Trophoblast cell (in vitro differentiated cells and primary cell): ENCODE measurements at regions not wholly inside any gene's neighbourhood (a gene's known extent, or its start where the extent isn't known, plus 50 kb on each side); places are given as distances from the start of the nearest gene placed in this dataset.

ENCODE experiments used
- DNase-seq, 2 donors: peaks; one replicate each; pipeline ENCODE4 v3.0.0-alpha.2; 2016
- H2AFZ ChIP-seq: 2 replicates; pipeline ENCODE4 v1.6.1; 2013; ENCODE audit warnings: low read length, moderate library complexity, mild to moderate bottlenecking; ENCODE audit not compliant: insufficient read depth, poor library complexity
- H2AK5ac ChIP-seq: 2 replicates; pipeline ENCODE4 v1.6.1; 2013; ENCODE audit warnings: mild to moderate bottlenecking, low read length
- H2BK120ac ChIP-seq: 2 replicates; pipeline ENCODE4 v1.6.1; 2013; ENCODE audit warnings: low read length, mild to moderate bottlenecking, moderate library complexity; ENCODE audit not compliant: insufficient read depth, poor library complexity
- H2BK12ac ChIP-seq: 2 replicates; pipeline ENCODE4 v1.6.1; 2013; ENCODE audit warnings: mild to moderate bottlenecking, low read length, moderate library complexity
- H2BK5ac ChIP-seq: 2 replicates; pipeline ENCODE4 v1.6.1; 2013; ENCODE audit warnings: low read length, low read depth, moderate library complexity, mild to moderate bottlenecking; ENCODE audit not compliant: poor library complexity
- H3K14ac ChIP-seq: 2 replicates; pipeline ENCODE4 v1.6.1; 2013; ENCODE audit warnings: mild to moderate bottlenecking, low read length
- H3K18ac ChIP-seq: 2 replicates; pipeline ENCODE4 v1.6.1; 2013; ENCODE audit warnings: mild to moderate bottlenecking, low read length
- H3K23ac ChIP-seq: 2 replicates; pipeline ENCODE4 v1.6.1; 2013; ENCODE audit warnings: low read length
- H3K27ac ChIP-seq: 2 replicates; pipeline ENCODE4 v1.5.1; 2013; ENCODE audit warnings: low read depth, mild to moderate bottlenecking, inconsistent platforms, low read length, moderate library complexity
- H3K27me3 ChIP-seq: 2 replicates; pipeline ENCODE4 v1.6.1; 2013; ENCODE audit warnings: inconsistent platforms, mild to moderate bottlenecking, low read length, moderate library complexity; ENCODE audit not compliant: insufficient read depth
- H3K36me3 ChIP-seq, 2 experiments: 1 replicate in 1 of 2; 2 replicates in 1 of 2; pipeline ENCODE4 v1.6.1; 2013; ENCODE audit warnings: low read length in 2 of 2, mild to moderate bottlenecking in 2 of 2, moderate library complexity in 1 of 2; ENCODE audit not compliant: insufficient read depth in 2 of 2, control insufficient read depth in 1 of 2
- H3K4ac ChIP-seq: 2 replicates; pipeline ENCODE4 v1.6.1; 2013; ENCODE audit warnings: low read depth, mild to moderate bottlenecking, low read length, moderate library complexity
- H3K4me1 ChIP-seq, 2 experiments: 1 replicate in 1 of 2; 2 replicates in 1 of 2; pipeline ENCODE4 v1.6.1; 2013; ENCODE audit warnings: low read length in 2 of 2, mild to moderate bottlenecking in 2 of 2, moderate library complexity in 1 of 2; ENCODE audit not compliant: insufficient read depth in 2 of 2, control insufficient read depth in 1 of 2
- H3K4me2 ChIP-seq: 2 replicates; pipeline ENCODE4 v1.6.1; 2013; ENCODE audit warnings: inconsistent platforms, mild to moderate bottlenecking, low read length, moderate library complexity
- H3K4me3 ChIP-seq: 2 replicates; pipeline ENCODE4 v1.5.1; 2013; ENCODE audit warnings: mild to moderate bottlenecking, low read depth, low read length, inconsistent platforms
- H3K79me1 ChIP-seq: one replicate; pipeline ENCODE4 v1.6.1; 2013; ENCODE audit warnings: low read length
- H3K79me2 ChIP-seq: 2 replicates; pipeline ENCODE4 v1.6.1; 2013; ENCODE audit warnings: low read length, mild to moderate bottlenecking; ENCODE audit not compliant: control insufficient read depth, insufficient read depth, poor library complexity
- H3K9ac ChIP-seq: 2 replicates; pipeline ENCODE4 v1.6.1; 2013; ENCODE audit warnings: mild to moderate bottlenecking, low read length
- H3K9me3 ChIP-seq: 2 replicates; pipeline ENCODE4 v1.6.1; 2013; ENCODE audit warnings: low read depth, mild to moderate bottlenecking, control low read depth, inconsistent platforms, low read length; ENCODE audit not compliant: insufficient read depth
- H4K12ac ChIP-seq: 2 replicates; pipeline ENCODE4 v1.6.1; 2013; ENCODE audit warnings: low read depth, mild to moderate bottlenecking, low read length, moderate library complexity
- H4K8ac ChIP-seq: 2 replicates; pipeline ENCODE4 v1.6.1; 2013; ENCODE audit warnings: low read depth, mild to moderate bottlenecking, low read length, moderate library complexity
- H4K91ac ChIP-seq: one replicate; pipeline ENCODE4 v1.6.1; 2013; ENCODE audit warnings: low read depth, mild to moderate bottlenecking, low read length, moderate library complexity
- WGBS: extraction: QIAGEN DNeasy Blood & Tissue Kit; methylation state at CpG from one replicate; pipeline ENCODE4 v1.1.7; 2013; ENCODE audit warnings: missing lambda C conversion rate; ENCODE audit not compliant: insufficient read length, insufficient coverage; ENCODE audit errors: extremely low coverage; 5-methylcytosine and 5-hydroxymethylcytosine counted together

DNA sequence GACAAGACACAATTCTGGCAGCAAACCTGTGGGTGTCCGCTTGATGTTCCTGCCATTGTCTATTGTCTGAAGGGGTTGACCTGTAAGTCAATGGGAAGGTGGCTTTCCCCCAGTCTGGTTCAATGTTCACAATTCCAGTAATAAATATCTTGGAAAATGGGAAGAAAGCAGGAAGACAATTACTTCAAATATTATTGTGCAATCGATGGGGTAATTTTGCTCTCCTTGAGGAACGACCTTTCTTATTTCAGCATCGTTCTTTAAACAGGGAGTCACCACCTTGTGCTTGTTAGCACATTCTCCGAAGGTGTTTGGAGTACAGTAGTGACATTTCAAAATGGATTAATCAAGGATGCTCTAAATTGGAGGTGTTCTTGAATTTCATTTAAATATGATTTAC lies 136.9 kb downstream of the BTBD3 start:
- Histone ChIP-seq H3K9ac (no peak overlapping the region), H3K4me1 (peaks cover 9 to 21% of the 10 kb centered on the region in 2 experiments), H3K4ac (no peak overlapping the region), H2AK5ac (no peak overlapping the region), H3K9me3 (no peaks in the 10 kb centered on the region), H3K79me2 (no peaks in the 10 kb centered on the region), H2BK5ac (no peak overlapping the region), H3K23ac (no peak overlapping the region), H3K4me3 (no peak overlapping the region), H3K36me3 (no peaks in the 10 kb centered on the region), H4K91ac (peak overlapping the region; percentile 86), H2BK12ac (peak overlapping the region; percentile 42), H3K27ac (no peak overlapping the region), H4K8ac (no peak overlapping the region), H4K12ac (no peak overlapping the region), H2BK120ac (no peak overlapping the region), H3K27me3 (no peaks in the 10 kb centered on the region), H3K79me1 (peaks cover 25% of the 10 kb centered on the region), H3K4me2 (no peak overlapping the region), H3K18ac (no peak overlapping the region), H2AFZ (no peak overlapping the region), H3K14ac (no peak overlapping the region)
- no CpG with 5 or more reads among the region's 5 CpGs for WGBS
- no peak for DNase-seq

DNA sequence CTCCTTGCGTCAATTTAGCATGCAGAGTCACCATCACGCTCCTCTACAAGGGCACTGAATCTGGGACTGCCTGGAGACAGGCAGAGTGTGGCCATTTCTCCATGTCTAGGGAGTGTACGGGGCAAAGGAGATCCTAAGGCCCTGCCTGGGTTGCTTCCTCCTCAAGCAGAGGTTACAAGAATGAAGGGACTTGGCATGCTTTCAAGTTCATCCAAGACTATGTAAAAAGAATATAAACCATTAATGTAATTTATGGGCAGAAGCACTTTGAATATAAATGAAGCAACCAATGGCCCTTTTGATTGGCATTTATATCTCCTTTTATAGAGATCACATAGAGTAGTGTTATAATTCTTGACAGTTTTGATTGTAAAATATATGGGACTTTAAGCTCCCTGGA lies 137.5 kb downstream of the BTBD3 start:
- Histone ChIP-seq H2BK5ac (peak overlapping the region; percentile 52), H4K91ac (peak overlapping the region; percentile 53), H3K4me1 (peaks cover 9 to 21% of the 10 kb centered on the region in 2 experiments), H3K79me2 (no peaks in the 10 kb centered on the region), H4K12ac (no peak overlapping the region), H3K23ac (no peak overlapping the region), H3K79me1 (peaks cover 25% of the 10 kb centered on the region), H3K4me2 (no peak overlapping the region), H4K8ac (no peak overlapping the region), H2AK5ac (peak overlapping the region; percentile 10), H2BK120ac (peak overlapping the region; percentile 6), H3K4me3 (no peak overlapping the region), H3K27me3 (no peaks in the 10 kb centered on the region), H2AFZ (no peak overlapping the region), H2BK12ac (peak overlapping the region; percentile 95), H3K4ac (no peak overlapping the region), H3K9ac (no peak overlapping the region), H3K14ac (no peak overlapping the region), H3K27ac (no peak overlapping the region), H3K9me3 (no peaks in the 10 kb centered on the region), H3K18ac (no peak overlapping the region), H3K36me3 (no peaks in the 10 kb centered on the region)
- WGBS: no CpG with 5 or more reads among the region's 3 CpGs
- no peak for DNase-seq

GRCh38 chr20:12056839-12057238 lies 139.1 kb downstream of the BTBD3 start:
- Histone ChIP-seq H4K12ac (no peak overlapping the region), H3K4me1 (peaks cover 6 to 19% of the 10 kb centered on the region in 2 experiments), H3K4me3 (no peak overlapping the region), H3K27ac (no peak overlapping the region), H3K14ac (no peak overlapping the region), H2AFZ (no peak overlapping the region), H4K8ac (no peak overlapping the region), H3K79me1 (peaks cover 22% of the 10 kb centered on the region), H2BK5ac (no peak overlapping the region), H3K18ac (no peak overlapping the region), H3K9ac (no peak overlapping the region), H4K91ac (no peak overlapping the region), H3K79me2 (no peaks in the 10 kb centered on the region), H3K27me3 (no peaks in the 10 kb centered on the region), H3K4ac (no peak overlapping the region), H2AK5ac (no peak overlapping the region), H2BK12ac (no peak overlapping the region), H3K36me3 (no peaks in the 10 kb centered on the region), H2BK120ac (no peak overlapping the region), H3K4me2 (no peak overlapping the region), H3K9me3 (no peaks in the 10 kb centered on the region), H3K23ac (no peak overlapping the region)
- WGBS: no CpG with 5 or more reads among the region's 2 CpGs
- DNase-seq: no peak

GRCh38 chr20:12057778-12058177 lies 140.1 kb downstream of the BTBD3 start:
- Histone ChIP-seq H3K14ac (no peak overlapping the region), H2BK12ac (no peak overlapping the region), H2BK5ac (no peak overlapping the region), H2AFZ (no peak overlapping the region), H3K4me3 (no peak overlapping the region), H3K4ac (no peak overlapping the region), H3K9ac (no peak overlapping the region), H3K79me2 (no peaks in the 10 kb centered on the region), H3K27ac (no peak overlapping the region), H4K91ac (no peak overlapping the region), H2BK120ac (no peak overlapping the region), H2AK5ac (no peak overlapping the region), H3K9me3 (no peaks in the 10 kb centered on the region), H4K8ac (no peak overlapping the region), H3K36me3 (no peaks in the 10 kb centered on the region), H4K12ac (no peak overlapping the region), H3K23ac (no peak overlapping the region), H3K27me3 (no peaks in the 10 kb centered on the region), H3K4me2 (no peak overlapping the region), H3K18ac (no peak overlapping the region), H3K79me1 (peaks cover 15% of the 10 kb centered on the region), H3K4me1 (peaks cover 4 to 10% of the 10 kb centered on the region in 2 experiments)
- no CpG with 5 or more reads among the region's 6 CpGs for WGBS
- DNase-seq: no peak
